ENCODE measurements at regions not wholly inside any gene's neighbourhood (a gene's known extent, or its start where the extent isn't known, plus 50 kb on each side); places are given as distances from the start of the nearest gene placed in this dataset.

DNA sequence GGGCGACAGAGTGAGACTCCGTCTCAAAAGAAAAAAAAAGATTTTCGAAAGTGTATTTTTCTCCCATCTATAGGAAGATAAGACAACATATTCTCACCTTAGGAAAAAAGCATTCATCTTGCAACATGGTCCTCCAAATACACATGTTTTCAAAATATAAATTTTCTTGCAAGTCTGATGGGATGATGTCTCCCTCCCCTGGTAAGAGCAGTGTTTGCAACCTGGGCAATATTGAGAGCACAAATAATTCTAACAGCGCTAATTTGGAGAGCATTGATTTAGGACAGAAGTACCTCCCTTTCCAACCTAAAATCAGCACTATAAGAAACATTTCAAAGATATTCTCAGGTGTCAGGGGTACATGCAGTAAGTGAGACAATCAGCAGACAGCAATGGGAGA lies 61.0 kb upstream of the SHISA2 start:
- Histone ChIP-seq H3K4me2 (ENCODE audit: low read length) (no peak overlapping the region), H3K79me1 (ENCODE audit: low read length) (no peaks in the 10 kb centered on the region), H2BK15ac (replicated peaks; ENCODE audit: low read depth) (no peak overlapping the region), H3K9ac (ENCODE audit: low read length) (no peak overlapping the region), H4K5ac (ENCODE audit: low read length) (no peak overlapping the region), H3K27ac (ENCODE audit: low read depth, low read length) (no peak overlapping the region), H3K36me3 (ENCODE audit: control insufficient read depth, insufficient read depth, low read length) (no peaks in the 10 kb centered on the region), H2BK120ac (ENCODE audit: low read depth, low read length) (no peak overlapping the region), H2BK5ac (ENCODE audit: low read length) (no peak overlapping the region), H3K79me2 (ENCODE audit: control insufficient read depth, insufficient read depth, low read length) (no peaks in the 10 kb centered on the region), H3K56ac (ENCODE audit: low read length) (no peak overlapping the region), H3K18ac (ENCODE audit: low read length) (no peak overlapping the region), H3K23ac (ENCODE audit: low read length) (no peak overlapping the region), H3K4ac (ENCODE audit: low read depth, low read length) (no peak overlapping the region), H4K8ac (ENCODE audit: low read depth, low read length) (no peak overlapping the region), H2AK5ac (ENCODE audit: low read length) (no peak overlapping the region), H3K4me3 (ENCODE audit: low read length) (no peak overlapping the region), H3K27me3 (ENCODE audit: insufficient read depth, low read length, poor library complexity) (no peaks in the 10 kb centered on the region), H3K4me1 (ENCODE audit: control insufficient read depth, low read depth, low read length) (no peaks in the 10 kb centered on the region)
- peak; percentile 9 for DNase-seq
- no CpG with 5 or more reads among the region's 4 CpGs for WGBS (ENCODE audit: extremely low coverage, insufficient coverage, low lambda C conversion rate)

- H2AK5ac ChIP-seq (ENCODE audit: low read length), result no peak overlapping the region
- no peak overlapping the region for H3K18ac ChIP-seq (ENCODE audit: low read length)
- H3K4me2 ChIP-seq (ENCODE audit: low read length), result no peak overlapping the region
- H3K9ac ChIP-seq (ENCODE audit: low read length), result no peak overlapping the region
- H3K4me1 ChIP-seq (ENCODE audit: control insufficient read depth, low read depth, low read length), result no peaks in the 10 kb centered on the region
- no peak overlapping the region for H2BK120ac ChIP-seq (ENCODE audit: low read depth, low read length)
- H2BK15ac ChIP-seq (replicated peaks; ENCODE audit: low read depth), result no peak overlapping the region
- H3K79me2 ChIP-seq (ENCODE audit: control insufficient read depth, insufficient read depth, low read length), result no peaks in the 10 kb centered on the region
- H3K4ac ChIP-seq (ENCODE audit: low read depth, low read length), result no peak overlapping the region
- H4K5ac ChIP-seq (ENCODE audit: low read length), result no peak overlapping the region
- H3K23ac ChIP-seq (ENCODE audit: low read length), result no peak overlapping the region
- no peaks in the 10 kb centered on the region for H3K36me3 ChIP-seq (ENCODE audit: control insufficient read depth, insufficient read depth, low read length)
- H2BK5ac ChIP-seq (ENCODE audit: low read length), result no peak overlapping the region
- no peak overlapping the region for H3K56ac ChIP-seq (ENCODE audit: low read length)
- no CpG with 5 or more reads among the region's 6 CpGs for WGBS (ENCODE audit: extremely low coverage, insufficient coverage, low lambda C conversion rate)
- H3K27me3 ChIP-seq (ENCODE audit: insufficient read depth, low read length, poor library complexity), result no peaks in the 10 kb centered on the region
- H3K79me1 ChIP-seq (ENCODE audit: low read length), result no peaks in the 10 kb centered on the region
- DNase-seq, result no peak
- no peak overlapping the region for H3K27ac ChIP-seq (ENCODE audit: low read depth, low read length)
- H3K4me3 ChIP-seq (ENCODE audit: low read length), result no peak overlapping the region
- no peak overlapping the region for H4K8ac ChIP-seq (ENCODE audit: low read depth, low read length)
These were observed 60.0 kb upstream of the SHISA2 start for GRCh38 chr13:26111797-26112196.

All from mesendoderm (in vitro differentiated cells).